NCI-H748 (cell line): ENCODE measurements at regions not wholly inside any gene's neighbourhood (a gene's known extent, or its start where the extent isn't known, plus 50 kb on each side); places are given as distances from the start of the nearest gene placed in this dataset.
"Not testable (repeated sequence)": the region's sequence is repeated elsewhere in the genome, so short reads cannot be mapped to it uniquely, and the experiment has no call there.

ENCODE experiments used
- DNase-seq: peaks from one replicate; lab custom pipeline; 2025; ENCODE audit not compliant: unreplicated experiment; lab: John Stamatoyannopoulos, UW

GRCh38 chrX:150051096-150051495, 112.8 kb upstream of the EOLA2 start:
- no peak for DNase-seq

GRCh38 chrX:150052226-150052625, 113.9 kb upstream of the EOLA2 start:
- no peak for DNase-seq

- DNase-seq = no peak
These were observed 120.4 kb upstream of the EOLA2 start for GRCh38 chrX:150058728-150059127.

- no peak for DNase-seq
These were observed 122.1 kb upstream of the EOLA2 start for GRCh38 chrX:150060406-150060805.

GRCh38 chrX:150062292-150063137, 124.2 kb upstream of the EOLA2 start:
- DNase-seq = no peak

- DNase-seq = no peak
These were observed 124.8 kb upstream of the EOLA2 start for GRCh38 chrX:150063138-150063518.

GRCh38 chrX:150063674-150064073, 125.4 kb upstream of the EOLA2 start:
- DNase-seq = no peak

GRCh38 chrX:150074175-150074574, 135.9 kb upstream of the EOLA2 start:
- no peak for DNase-seq

GRCh38 chrX:150080497-150080896, 142.2 kb upstream of the EOLA2 start:
- DNase-seq = no peak

GRCh38 chrX:150081076-150081475, 142.8 kb upstream of the EOLA2 start:
- no peak for DNase-seq

GRCh38 chrX:150084496-150085229, 146.4 kb upstream of the EOLA2 start:
- no peak for DNase-seq

- no peak for DNase-seq
These were observed 147.6 kb upstream of the EOLA2 start for GRCh38 chrX:150085881-150086280.

- DNase-seq = peak; percentile 12
These were observed 148.1 kb upstream of the EOLA2 start for GRCh38 chrX:150086371-150086770.

- no peak for DNase-seq
These were observed 149.3 kb upstream of the EOLA2 start for GRCh38 chrX:150087612-150088011.

GRCh38 chrX:150088042-150088441, 149.8 kb upstream of the EOLA2 start:
- no peak for DNase-seq

GRCh38 chrX:150088766-150089518, 150.7 kb upstream of the EOLA2 start:
- no peak for DNase-seq

GRCh38 chrX:150091300-150091699, 153.0 kb upstream of the EOLA2 start:
- not testable (repeated sequence) for DNase-seq

GRCh38 chrX:150092549-150092948, 154.3 kb upstream of the EOLA2 start:
- DNase-seq = no peak

- DNase-seq = no peak
These were observed 156.1 kb upstream of the EOLA2 start for GRCh38 chrX:150094375-150094774.

GRCh38 chrX:150094996-150095395, 156.7 kb upstream of the EOLA2 start:
- no peak for DNase-seq

- no peak for DNase-seq
These were observed 161.0 kb upstream of the EOLA2 start for GRCh38 chrX:150099316-150099715.

GRCh38 chrX:150100261-150100660, 162.0 kb upstream of the EOLA2 start:
- DNase-seq = no peak
